HepG2 (cell line): ENCODE measurements at regions not wholly inside any gene's neighbourhood (a gene's known extent, or its start where the extent isn't known, plus 50 kb on each side); places are given as distances from the start of the nearest gene placed in this dataset.

Experiments used
- ARID5B ChIP-seq: IDR thresholded peaks from 2 replicates; pipeline ENCODE4 v1.4.0; 2020; ENCODE audit warnings: mild to moderate bottlenecking, missing genetic modification reagents
- BCL6 ChIP-seq: IDR thresholded peaks from 2 replicates; pipeline ENCODE4 v1.6.1; 2016; ENCODE audit warnings: missing genetic modification reagents, missing compliant biosample characterization
- CEBPB ChIP-seq: IDR thresholded peaks from 2 replicates; pipeline ENCODE4 v1.6.1; 2011; ENCODE audit warnings: low read depth, low read length, improper control_type of control experiment, borderline replicate concordance
- CERS6 ChIP-seq: sonication (generic); formaldehyde crosslinking; IDR thresholded peaks from 2 replicates; pipeline ENCODE4 v1.5.0; 2020; ENCODE audit warnings: missing genetic modification reagents
- E2F5 ChIP-seq: sonication (generic); formaldehyde crosslinking; conservative IDR thresholded peaks from 2 replicates; pipeline ENCODE4 v1.4.0; 2020; ENCODE audit warnings: missing genetic modification reagents
- FOSL2 ChIP-seq: sonication (generic); formaldehyde crosslinking; IDR thresholded peaks from 2 replicates; pipeline ENCODE4 v1.4.0; 2020; ENCODE audit warnings: missing genetic modification reagents
- FOXO1 ChIP-seq: sonication (generic); formaldehyde crosslinking; IDR thresholded peaks from 2 replicates; pipeline ENCODE4 v1.4.0; 2020; ENCODE audit warnings: missing genetic modification reagents
- GLMP ChIP-seq: sonication (generic); formaldehyde crosslinking; IDR thresholded peaks from 2 replicates; pipeline ENCODE4 v1.9.0; 2021; ENCODE audit warnings: missing genetic modification reagents, mild to moderate bottlenecking, borderline replicate concordance
- HNF1B ChIP-seq: sonication (generic); formaldehyde crosslinking; IDR thresholded peaks from 2 replicates; pipeline ENCODE4 v1.5.1; 2020; ENCODE audit warnings: mild to moderate bottlenecking, moderate library complexity, missing genetic modification reagents
- HNF4G ChIP-seq, 2 experiments: sonication (generic) in 1 of 2; formaldehyde crosslinking in 1 of 2; IDR thresholded peaks; 2 replicates each; pipeline versions ENCODE4 v1.4.0 to v1.6.1; 2011 to 2020; ENCODE audit warnings: borderline replicate concordance in 2 of 2, low read depth in 2 of 2, mild to moderate bottlenecking in 2 of 2, low read length in 1 of 2, missing genetic modification reagents in 1 of 2, moderate library complexity in 1 of 2
- KDM5B ChIP-seq: sonication (generic); formaldehyde crosslinking; IDR thresholded peaks from 2 replicates; pipeline ENCODE4 v1.4.0; 2020; ENCODE audit warnings: missing genetic modification reagents, mild to moderate bottlenecking, borderline replicate concordance
- NCOA2 ChIP-seq: sonication (generic); formaldehyde crosslinking; IDR thresholded peaks from 2 replicates; pipeline ENCODE4 v1.8.0; 2022; ENCODE audit warnings: inconsistent platforms
- NR2F2 ChIP-seq: IDR thresholded peaks from 2 replicates; pipeline ENCODE4 v1.6.1; 2012; ENCODE audit warnings: low read depth, inconsistent platforms, borderline replicate concordance
- RBFOX2 ChIP-seq: fragments of 200-400 bp; formaldehyde crosslinking; IDR thresholded peaks from 2 replicates; pipeline ENCODE4 v1.6.1; 2017; ENCODE audit warnings: low read depth, mild to moderate bottlenecking, low read length
- SNAPC5 ChIP-seq: sonication (generic); formaldehyde crosslinking; IDR thresholded peaks from 2 replicates; pipeline ENCODE4 v1.8.1; 2023; ENCODE audit warnings: mild to moderate bottlenecking, missing genetic modification reagents, borderline replicate concordance
- SP5 ChIP-seq: IDR thresholded peaks from 2 replicates; pipeline ENCODE4 v1.6.1; 2016; ENCODE audit warnings: low read depth, borderline replicate concordance
- ZBTB38 ChIP-seq: sonication (generic); formaldehyde crosslinking; IDR thresholded peaks from 2 replicates; pipeline ENCODE4 v1.5.1; 2020; ENCODE audit warnings: mild to moderate bottlenecking, missing genetic modification reagents
- ZIK1 ChIP-seq: sonication (generic); formaldehyde crosslinking; IDR thresholded peaks from 2 replicates; pipeline ENCODE4 v1.5.0; 2020; ENCODE audit warnings: mild to moderate bottlenecking, low read depth, missing genetic modification reagents, borderline replicate concordance
- ZNF30 ChIP-seq: sonication (generic); formaldehyde crosslinking; IDR thresholded peaks from 2 replicates; pipeline ENCODE4 v1.5.0; 2020; ENCODE audit warnings: mild to moderate bottlenecking, missing genetic modification reagents
- ZNF691 ChIP-seq: sonication (generic); formaldehyde crosslinking; IDR thresholded peaks from 2 replicates; pipeline ENCODE4 v1.4.0; 2020; ENCODE audit warnings: missing genetic modification reagents, low read depth, mild to moderate bottlenecking, borderline replicate concordance
- ZNF737 ChIP-seq: sonication (generic); formaldehyde crosslinking; IDR thresholded peaks from 2 replicates; pipeline ENCODE4 v1.5.0; 2020; ENCODE audit warnings: missing genetic modification reagents, mild to moderate bottlenecking, borderline replicate concordance

GRCh38 chr6:21384216-21384615 lies 209.3 kb upstream of the SOX4 start (continued):
- TF ChIP-seq HNF1B (CRISPR knock-in tag) (no peak), NR2F2 (peak; percentile 56; the same call in 1 of the 2 replicates), ZNF737 (CRISPR knock-in tag) (no peak), FOXO1 (CRISPR knock-in tag) (no peak; the same call in 1 of the 2 replicates), KDM5B (CRISPR knock-in tag) (no peak), ARID5B (CRISPR knock-in tag) (peak; percentile 72), SNAPC5 (no peak), SP5 (CRISPR knock-in tag) (no peak), ZIK1 (CRISPR knock-in tag) (no peak), CEBPB (peak; percentile 65; the same call in 1 of the 2 replicates), E2F5 (CRISPR knock-in tag) (no peak), RBFOX2 (no peak), NCOA2 (CRISPR knock-in tag) (0 out of 2 replicates have a peak, but pooled peaks have one; percentile 57), ZNF30 (CRISPR knock-in tag) (no peak), GLMP (no peak), HNF4G (IDR thresholded peaks at IDR 0.05; ENCODE audit: borderline replicate concordance, low read depth, low read length) (peak; percentile 22; the same call in 1 of the 2 replicates), HNF4G (CRISPR knock-in tag; IDR thresholded peaks at IDR 0.05; ENCODE audit: borderline replicate concordance, low read depth) (no peak), FOSL2 (CRISPR knock-in tag) (no peak), BCL6 (CRISPR knock-in tag) (0 out of 2 replicates have a peak, but pooled peaks have one; percentile 8), ZBTB38 (CRISPR knock-in tag) (no peak), ZNF691 (no peak), CERS6 (CRISPR knock-in tag) (no peak)
